NCI-H2107 treated with DMSO at 0.1 percent for 48 hours (cell line): ENCODE measurements at regions not wholly inside any gene's neighbourhood (a gene's known extent, or its start where the extent isn't known, plus 50 kb on each side); places are given as distances from the start of the nearest gene placed in this dataset.
"Not testable (repeated sequence)": the region's sequence is repeated elsewhere in the genome, so short reads cannot be mapped to it uniquely, and the experiment has no call there.

Experiments
- DNase-seq: peaks from one replicate; lab custom pipeline; 2025; ENCODE audit not compliant: unreplicated experiment; lab: John Stamatoyannopoulos, UW

DNA sequence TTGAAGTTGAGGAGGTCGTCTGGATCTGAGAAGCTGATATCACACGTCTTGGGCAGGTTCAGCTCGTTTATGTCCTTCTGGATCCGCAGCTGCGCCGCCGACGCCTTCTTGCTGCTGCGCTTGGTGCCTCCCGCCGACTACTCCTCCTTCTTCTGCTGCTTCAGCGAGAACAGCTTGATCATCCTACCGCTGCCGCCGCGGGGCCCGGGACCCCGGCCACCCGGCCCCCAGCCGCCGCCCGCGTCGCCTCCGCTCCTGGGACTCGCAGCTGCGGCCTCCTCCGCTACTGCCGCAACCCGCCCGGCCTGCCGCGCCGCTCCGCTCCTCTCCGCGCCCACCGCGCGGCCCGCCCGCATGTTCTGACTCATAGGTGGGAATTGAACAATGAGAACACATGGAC lies 1710.6 kb downstream of the TP53TG3F start:
- not testable (repeated sequence) for DNase-seq

DNA sequence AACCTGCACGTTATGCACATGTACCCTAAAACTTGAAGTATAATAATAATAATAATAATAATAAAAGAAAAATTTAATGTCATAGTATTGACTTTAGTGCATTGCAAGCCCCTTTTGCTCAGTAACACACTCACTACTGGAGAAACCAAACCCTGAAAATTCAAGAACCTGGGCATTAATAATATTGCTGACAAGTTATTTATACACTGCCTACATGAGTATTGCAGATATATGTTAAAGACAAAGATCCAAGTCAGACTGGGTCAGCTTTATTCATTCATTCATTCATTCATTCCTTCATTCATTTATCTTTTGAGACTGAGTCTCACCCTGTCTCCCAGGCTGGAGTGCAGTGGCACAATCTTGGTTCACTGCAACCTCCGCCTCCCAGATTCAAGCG lies 1711.2 kb downstream of the TP53TG3F start:
- DNase-seq: no peak

DNA sequence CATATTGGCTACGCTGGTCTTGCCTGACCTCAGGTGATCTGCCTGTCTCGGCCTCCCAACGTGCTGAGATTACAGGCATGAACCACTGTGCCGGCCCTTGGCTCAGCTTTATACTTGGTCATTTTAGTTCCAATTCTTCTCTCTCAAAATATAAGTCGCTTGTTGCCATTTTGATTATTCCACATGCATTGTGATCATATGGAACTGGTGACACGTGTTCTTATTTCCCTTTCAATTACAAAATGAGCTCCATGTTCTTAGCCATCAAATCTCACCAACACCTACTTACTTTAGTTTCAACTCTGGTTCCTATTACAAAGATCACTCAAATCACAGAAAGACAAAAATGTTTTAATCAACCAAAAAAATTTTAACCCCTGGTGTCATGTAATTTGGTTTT lies 1711.7 kb downstream of the TP53TG3F start:
- no peak for DNase-seq

DNA sequence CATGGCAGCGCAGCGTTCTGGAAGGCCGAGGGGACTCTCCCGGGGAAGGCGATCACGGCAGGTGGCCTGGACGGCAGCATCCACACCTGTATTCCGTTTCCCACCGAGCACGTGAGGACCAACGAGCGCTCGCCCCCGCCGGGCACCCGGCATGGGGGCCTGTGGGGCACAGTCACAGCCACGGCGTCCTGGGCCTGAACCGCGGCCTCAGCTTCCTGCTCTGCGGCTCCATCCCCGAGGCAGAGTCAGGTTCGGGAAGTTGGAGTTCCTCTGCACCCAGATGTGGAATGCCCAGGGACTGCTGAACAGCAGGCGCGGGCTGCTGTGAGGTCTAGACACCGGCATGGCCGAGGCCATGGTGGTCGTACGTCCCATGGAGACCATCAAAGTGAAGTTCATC lies 1713.9 kb downstream of the TP53TG3F start:
- no peak for DNase-seq

GRCh38 chr16:35174016-35174415 lies 1714.6 kb downstream of the TP53TG3F start:
- no peak for DNase-seq

GRCh38 chr16:35176449-35176848 lies 1717.0 kb downstream of the TP53TG3F start:
- no peak for DNase-seq

GRCh38 chr16:35177851-35178250 lies 1718.4 kb downstream of the TP53TG3F start:
- no peak for DNase-seq

DNA sequence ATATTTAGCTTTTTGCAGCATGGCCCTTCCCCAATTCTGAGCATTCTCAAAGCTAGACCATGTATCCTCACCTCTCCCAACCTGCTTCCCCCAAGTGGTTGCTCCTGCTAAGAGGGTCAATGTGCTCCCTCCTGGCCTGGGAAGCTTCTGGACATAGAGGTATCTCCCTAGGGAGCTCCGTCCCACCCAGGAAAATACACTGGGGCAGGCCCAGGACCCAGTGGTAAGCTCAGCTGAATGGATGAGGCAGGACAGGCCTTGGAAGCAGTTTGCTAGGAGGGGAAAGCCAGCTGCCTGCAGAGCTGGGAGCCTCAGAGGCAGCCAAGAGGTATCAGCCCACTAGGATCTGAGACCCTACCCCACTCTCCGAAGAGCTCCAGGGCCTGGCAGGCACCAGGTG lies 1721.6 kb downstream of the TP53TG3F start:
- no peak for DNase-seq

GRCh38 chr16:35181422-35182030 lies 1722.1 kb downstream of the TP53TG3F start:
- DNase-seq: no peak

GRCh38 chr16:35182043-35182677 lies 1722.7 kb downstream of the TP53TG3F start:
- DNase-seq: no peak

DNA sequence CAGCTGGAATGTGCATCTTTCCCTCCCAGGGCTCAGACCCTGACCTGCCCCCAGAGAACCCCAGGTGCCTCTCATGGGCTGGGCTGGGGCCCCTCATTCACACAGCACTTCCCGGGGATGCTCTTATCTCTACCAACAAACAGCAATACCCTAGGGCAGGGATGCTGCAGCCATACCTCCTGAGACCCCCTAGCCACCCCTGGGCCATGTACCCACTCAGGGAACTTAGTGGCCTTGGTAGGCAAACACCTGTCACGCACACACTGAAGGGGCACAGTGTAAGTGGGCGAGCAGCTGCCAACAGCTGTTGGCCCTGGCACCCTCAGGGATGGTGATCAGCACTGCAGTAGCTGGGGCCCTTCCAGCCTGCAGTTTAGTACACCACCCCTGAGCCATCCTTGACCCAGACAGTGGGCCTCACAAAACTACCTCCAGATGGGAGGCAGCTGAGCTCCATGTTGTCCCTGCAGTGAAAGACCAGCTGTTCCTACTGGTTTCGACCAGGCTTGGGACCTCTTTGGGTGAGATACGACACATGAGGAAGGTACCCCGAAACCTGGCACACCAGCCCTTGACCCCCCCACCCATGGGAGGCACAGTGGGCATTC lies 1723.6 kb downstream of the TP53TG3F start:
- no peak for DNase-seq

GRCh38 chr16:35184356-35184870 lies 1725.0 kb downstream of the TP53TG3F start:
- no peak for DNase-seq

- DNase-seq: no peak
Observed at GRCh38 chr16:35185366-35186044, 1726.1 kb downstream of the TP53TG3F start.

DNA sequence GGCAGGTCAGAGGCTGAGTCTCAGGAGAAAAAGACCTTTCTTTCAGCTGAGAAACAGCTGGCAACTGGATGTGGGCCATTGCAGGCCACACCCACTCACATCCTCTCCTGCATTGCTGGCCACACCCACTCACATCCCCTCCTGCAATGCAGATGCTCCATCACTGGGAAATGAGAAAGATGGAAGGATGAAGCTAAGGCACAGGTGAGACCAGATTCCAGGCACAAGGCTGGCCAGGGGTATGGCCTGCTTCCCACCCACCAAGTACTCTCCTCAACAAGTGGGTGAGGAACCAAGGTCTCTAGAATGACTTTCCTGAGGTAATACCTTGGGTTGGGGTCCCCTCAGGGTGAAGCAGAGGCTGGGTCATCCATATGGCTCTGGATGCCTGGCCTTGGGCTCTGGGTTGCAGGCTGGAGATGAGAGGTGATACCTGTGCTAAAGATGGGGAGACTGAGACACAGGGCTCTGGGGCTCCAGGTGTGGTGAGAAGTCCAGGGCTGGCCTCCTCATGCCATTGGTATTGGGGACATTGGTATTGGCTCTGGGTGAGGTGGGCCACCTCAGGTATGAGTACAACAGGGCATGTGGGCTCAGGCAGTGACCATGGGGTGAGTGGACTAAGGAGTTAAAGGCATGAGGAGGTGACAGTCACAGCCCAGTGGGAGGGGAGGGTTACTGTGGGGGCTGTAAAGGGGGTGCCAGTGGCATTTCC lies 1726.8 kb downstream of the TP53TG3F start:
- DNase-seq: no peak

DNA sequence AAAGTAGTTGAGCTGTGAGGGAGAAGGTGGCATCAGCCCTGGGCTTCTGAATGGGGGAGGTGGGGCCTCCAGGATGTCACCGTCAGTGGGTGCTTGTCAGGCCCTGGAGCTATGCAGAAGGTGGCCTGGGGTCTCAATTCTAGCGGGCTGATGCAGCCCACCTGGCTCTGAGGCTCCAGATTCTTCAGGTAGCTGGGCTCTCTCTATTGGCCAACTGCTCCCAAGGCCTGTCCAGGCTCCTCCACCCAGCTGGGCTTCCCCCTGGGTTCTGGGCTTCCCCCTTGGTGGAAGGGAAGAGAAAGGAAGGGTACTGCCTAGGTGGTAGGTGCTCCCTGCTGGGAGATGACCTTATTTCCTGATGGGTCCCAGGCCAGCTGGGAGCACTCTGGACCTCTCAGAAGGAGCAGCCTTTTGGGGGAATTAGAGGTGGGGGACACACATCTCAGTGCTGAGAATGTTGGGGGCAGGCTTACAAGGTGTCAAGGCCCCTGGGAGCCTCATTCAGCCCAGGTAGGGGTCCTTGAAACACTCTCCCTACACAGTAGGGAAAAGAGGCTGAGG lies 1728.3 kb downstream of the TP53TG3F start:
- no peak for DNase-seq

DNA sequence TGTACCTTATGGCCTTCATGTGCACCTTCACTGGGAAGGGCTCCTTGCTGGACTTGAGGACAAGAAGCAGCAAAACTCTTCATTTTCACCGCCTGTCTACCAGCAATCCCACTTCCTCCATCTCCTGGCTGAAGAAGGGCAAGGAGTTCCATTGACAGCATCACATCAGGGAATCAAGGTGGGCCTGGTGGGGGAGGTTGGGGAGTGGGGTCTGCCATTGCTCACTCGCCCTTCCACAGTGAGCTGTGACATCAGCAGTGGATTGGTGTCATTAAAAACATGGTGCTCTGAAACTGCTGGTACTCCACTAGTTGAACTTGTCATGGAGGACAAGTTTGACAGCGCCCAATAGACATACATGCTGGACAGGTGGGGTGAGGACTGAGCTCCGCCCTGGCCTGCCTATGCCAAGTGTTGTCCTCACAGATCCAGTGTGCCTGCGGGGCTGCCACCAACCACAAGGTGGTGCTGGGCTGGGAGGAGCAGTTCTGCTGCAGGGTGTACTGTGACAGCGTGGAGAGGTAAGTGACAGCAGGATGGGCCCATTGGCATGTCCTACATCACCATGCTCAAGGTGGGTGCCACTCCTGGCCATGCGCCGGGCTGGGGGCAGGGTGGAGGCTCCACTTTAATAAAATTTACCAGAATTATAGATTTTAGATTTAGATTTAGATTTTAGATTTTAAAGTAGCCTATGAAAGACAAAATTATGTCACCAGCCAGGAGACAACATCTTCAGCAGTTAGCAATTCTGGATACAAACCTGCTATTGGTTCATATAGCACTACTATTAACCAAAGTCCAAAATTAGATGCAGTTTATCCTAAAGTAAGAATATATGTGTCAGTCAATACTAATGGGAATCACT lies 1729.1 kb downstream of the TP53TG3F start:
- no peak for DNase-seq

- no peak for DNase-seq
Observed at GRCh38 chr16:35192993-35193392, 1733.6 kb downstream of the TP53TG3F start.

GRCh38 chr16:35193956-35194355 lies 1734.5 kb downstream of the TP53TG3F start:
- no peak for DNase-seq

DNA sequence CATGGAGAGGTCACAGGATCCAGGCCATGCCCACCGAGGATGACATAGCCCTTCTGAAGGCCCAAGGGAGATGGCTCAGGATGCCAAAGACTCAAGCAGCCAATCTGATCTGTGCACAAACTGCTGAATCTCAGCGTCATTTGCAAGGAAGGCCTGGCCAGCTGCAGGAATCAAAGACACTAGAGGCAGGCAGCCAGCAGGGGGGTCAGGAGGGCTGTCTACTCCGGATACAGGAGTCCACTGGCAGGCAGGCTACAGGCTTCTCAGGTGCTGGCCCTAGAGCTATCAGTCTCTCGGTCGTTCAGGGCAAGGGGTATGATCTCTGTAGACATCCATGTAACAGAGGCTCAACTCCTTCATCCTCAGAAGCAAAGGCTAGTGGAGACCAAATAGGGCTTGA lies 1735.3 kb downstream of the TP53TG3F start:
- no peak for DNase-seq
